Suprapubic skin (tissue), 4 donors: ENCODE measurements at regions not wholly inside any gene's neighbourhood (a gene's known extent, or its start where the extent isn't known, plus 50 kb on each side); places are given as distances from the start of the nearest gene placed in this dataset.
"Not testable (repeated sequence)": the region's sequence is repeated elsewhere in the genome, so short reads cannot be mapped to it uniquely, and the experiment has no call there.

Experiments
- DNase-seq, 2 donors: peaks; one replicate each; pipeline ENCODE4 v3.0.0-alpha.2; 2019; ENCODE audit warnings: low spot score in 2 of 2
- H3K27ac ChIP-seq: fragments of 200-600 bp; sonication (generic); one replicate; pipeline ENCODE4 v1.5.1; 2019
- H3K27me3 ChIP-seq: fragments of 200-600 bp; sonication (generic); one replicate; pipeline ENCODE4 v1.5.1; 2019
- H3K36me3 ChIP-seq: fragments of 200-600 bp; sonication (generic); one replicate; pipeline ENCODE4 v1.5.1; 2019
- H3K4me1 ChIP-seq: fragments of 200-600 bp; sonication (generic); one replicate; pipeline ENCODE4 v1.5.1; 2019
- H3K4me3 ChIP-seq: fragments of 200-600 bp; sonication (generic); one replicate; pipeline ENCODE4 v1.5.1; 2019; ENCODE audit warnings: mild to moderate bottlenecking
- H3K9me3 ChIP-seq: fragments of 200-600 bp; sonication (generic); one replicate; pipeline ENCODE4 v1.5.1; 2019
- EP300 ChIP-seq: sonication (generic); formaldehyde crosslinking; IDR thresholded peaks from one replicate; pipeline ENCODE4 v1.6.1; 2017; ENCODE audit warnings: antibody characterized with exemption
- POLR2A ChIP-seq, 2 donors: fragments of 450-650 bp; IDR thresholded peaks; one replicate each; pipeline ENCODE4 v1.6.1; 2017; ENCODE audit warnings: antibody characterized with exemption in 2 of 2, mild to moderate bottlenecking in 2 of 2, moderate library complexity in 2 of 2
- POLR2AphosphoS5 ChIP-seq, 3 donors: sonication (generic); formaldehyde crosslinking; IDR thresholded peaks; one replicate each; pipeline ENCODE4 v1.6.1; 2017; ENCODE audit warnings: antibody characterized with exemption in 3 of 3
- WGBS: methylation state at CpG from one replicate; pipeline ENCODE4 v1.1.5; 2018; 5-methylcytosine and 5-hydroxymethylcytosine counted together
- TF ChIP-seq, protein P1 (sequence below), 2 donors: fragments of 200-600 bp in 1 of 2; fragments of 450-650 bp in 1 of 2; sonication (generic) in 1 of 2; IDR thresholded peaks; one replicate each; pipeline ENCODE4 v1.5.1; 2016 to 2019; ENCODE audit warnings: antibody characterized with exemption in 2 of 2, mild to moderate bottlenecking in 1 of 2, moderate library complexity in 1 of 2

DNA sequence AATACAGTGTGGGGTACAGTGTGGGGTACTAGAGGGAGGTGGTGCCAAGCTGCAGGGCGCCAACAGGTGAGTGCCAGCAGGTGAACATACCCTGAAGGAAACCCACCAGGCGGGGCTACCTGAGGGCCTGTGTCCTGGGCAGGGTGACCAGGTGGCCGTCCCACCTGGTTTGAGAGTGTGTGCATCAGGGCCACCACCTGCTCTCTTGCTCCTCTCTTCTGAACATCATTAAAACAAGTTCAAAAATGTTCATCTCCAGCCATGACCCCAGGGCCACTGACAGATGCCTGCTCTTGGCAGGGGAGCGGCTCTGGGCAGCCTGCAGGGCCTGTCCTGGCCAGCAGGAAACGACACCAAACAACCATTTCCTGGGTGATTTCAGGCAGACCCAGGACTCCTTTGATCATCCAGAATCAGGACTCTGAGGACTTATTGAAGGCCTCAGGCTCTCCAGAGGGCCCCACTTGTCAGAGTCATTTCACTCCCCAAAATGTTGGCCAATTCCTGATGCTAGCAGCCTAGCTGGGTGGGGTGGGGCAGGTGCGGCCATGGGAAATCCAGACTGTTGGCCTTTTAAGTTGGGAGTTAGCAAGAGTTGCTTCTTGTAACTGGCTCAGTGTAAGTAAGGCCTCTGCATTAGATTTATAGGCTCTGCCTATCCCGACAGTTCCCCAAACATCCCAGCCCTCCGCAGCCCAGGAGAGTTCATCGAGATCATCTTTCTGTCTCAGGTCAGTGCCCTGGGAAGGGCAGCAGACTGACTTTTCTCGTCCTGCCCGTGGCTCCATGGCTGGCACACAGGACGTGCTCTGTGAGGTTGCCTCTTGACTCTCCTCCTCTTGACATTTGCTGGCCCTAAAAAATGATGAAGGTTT lies 111.5 kb upstream of the ZNF236 start:
- 89% methylated on average over 9 of the region's 12 CpGs for WGBS
- Histone ChIP-seq H3K36me3 (no peaks in the 10 kb centered on the region), H3K27me3 (no peaks in the 10 kb centered on the region), H3K4me3 (no peak overlapping the region), H3K27ac (no peak overlapping the region), H3K9me3 (no peaks in the 10 kb centered on the region), H3K4me1 (peaks cover 4% of the 10 kb centered on the region)
- DNase-seq = no peak
- no peak for TF ChIP-seq EP300
- TF ChIP-seq POLR2A (IDR thresholded peaks at IDR 0.05) = no peak
- TF ChIP-seq POLR2AphosphoS5 (IDR thresholded peaks at IDR 0.05) = no peak
- TF ChIP-seq, protein P1, sequence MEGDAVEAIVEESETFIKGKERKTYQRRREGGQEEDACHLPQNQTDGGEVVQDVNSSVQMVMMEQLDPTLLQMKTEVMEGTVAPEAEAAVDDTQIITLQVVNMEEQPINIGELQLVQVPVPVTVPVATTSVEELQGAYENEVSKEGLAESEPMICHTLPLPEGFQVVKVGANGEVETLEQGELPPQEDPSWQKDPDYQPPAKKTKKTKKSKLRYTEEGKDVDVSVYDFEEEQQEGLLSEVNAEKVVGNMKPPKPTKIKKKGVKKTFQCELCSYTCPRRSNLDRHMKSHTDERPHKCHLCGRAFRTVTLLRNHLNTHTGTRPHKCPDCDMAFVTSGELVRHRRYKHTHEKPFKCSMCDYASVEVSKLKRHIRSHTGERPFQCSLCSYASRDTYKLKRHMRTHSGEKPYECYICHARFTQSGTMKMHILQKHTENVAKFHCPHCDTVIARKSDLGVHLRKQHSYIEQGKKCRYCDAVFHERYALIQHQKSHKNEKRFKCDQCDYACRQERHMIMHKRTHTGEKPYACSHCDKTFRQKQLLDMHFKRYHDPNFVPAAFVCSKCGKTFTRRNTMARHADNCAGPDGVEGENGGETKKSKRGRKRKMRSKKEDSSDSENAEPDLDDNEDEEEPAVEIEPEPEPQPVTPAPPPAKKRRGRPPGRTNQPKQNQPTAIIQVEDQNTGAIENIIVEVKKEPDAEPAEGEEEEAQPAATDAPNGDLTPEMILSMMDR (IDR thresholded peaks at IDR 0.05) = no peak

DNA sequence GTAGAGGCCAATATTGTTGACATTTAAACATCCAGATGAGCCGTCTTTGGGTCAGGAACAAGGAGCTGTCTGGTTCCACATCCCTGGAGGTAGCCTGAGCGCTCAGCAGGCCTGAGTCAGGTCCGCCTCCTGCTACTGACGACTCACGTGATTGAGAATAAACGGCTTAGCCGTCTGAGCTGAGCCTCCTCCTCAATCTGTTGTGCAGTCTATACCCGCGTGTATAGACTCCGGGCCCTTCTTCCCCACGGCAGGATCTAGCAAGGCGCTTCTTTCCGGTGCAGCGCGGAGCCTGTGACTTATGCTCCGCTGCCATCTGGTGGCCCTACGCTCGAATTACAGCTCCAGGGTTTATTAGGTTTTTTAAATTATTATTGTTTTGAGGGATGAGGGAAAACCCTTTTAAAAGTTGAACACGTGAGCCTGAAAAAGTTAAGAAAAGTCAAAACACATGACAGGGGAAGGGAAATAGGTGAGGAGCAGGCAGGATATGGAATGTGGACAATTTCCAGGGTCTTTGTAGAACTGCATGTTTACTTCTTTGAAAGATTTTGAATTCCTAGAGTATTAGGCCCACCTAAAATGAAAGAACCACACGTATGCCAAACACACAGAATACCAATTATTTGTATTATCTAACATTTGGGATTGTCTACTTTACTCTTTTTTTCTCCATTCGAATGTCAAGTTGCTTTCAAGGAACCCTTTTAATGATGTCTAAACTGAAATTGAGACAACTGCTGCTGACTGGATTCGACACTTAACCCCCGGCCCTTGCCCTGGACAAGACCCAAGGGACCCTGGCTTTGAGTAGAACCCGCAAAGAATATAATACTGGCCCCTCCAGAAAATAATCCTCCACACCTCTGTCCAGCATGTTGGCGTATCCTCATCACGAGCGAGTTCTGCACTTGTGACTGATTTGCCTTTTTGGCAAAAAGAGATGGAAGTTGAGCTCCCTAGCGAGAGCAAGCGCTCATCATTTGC lies 112.4 kb upstream of the ZNF236 start:
- peaks cover 4% of the 10 kb centered on the region for H3K4me1 ChIP-seq
- no peak overlapping the region for H3K27ac ChIP-seq
- DNase-seq = peak in 1 of 2 donors; percentile 79
- no peaks in the 10 kb centered on the region for H3K27me3 ChIP-seq
- TF ChIP-seq POLR2A (IDR thresholded peaks at IDR 0.05) = no peak
- TF ChIP-seq POLR2AphosphoS5 (IDR thresholded peaks at IDR 0.05) = no peak
- TF ChIP-seq, protein P1 (IDR thresholded peaks at IDR 0.05) = peak; percentile 77 to 85
- no peak for TF ChIP-seq EP300
- H3K4me3 ChIP-seq = no peak overlapping the region
- no peaks in the 10 kb centered on the region for H3K36me3 ChIP-seq
- 39% methylated on average over 22 of the region's 29 CpGs for WGBS
- H3K9me3 ChIP-seq = no peaks in the 10 kb centered on the region

DNA sequence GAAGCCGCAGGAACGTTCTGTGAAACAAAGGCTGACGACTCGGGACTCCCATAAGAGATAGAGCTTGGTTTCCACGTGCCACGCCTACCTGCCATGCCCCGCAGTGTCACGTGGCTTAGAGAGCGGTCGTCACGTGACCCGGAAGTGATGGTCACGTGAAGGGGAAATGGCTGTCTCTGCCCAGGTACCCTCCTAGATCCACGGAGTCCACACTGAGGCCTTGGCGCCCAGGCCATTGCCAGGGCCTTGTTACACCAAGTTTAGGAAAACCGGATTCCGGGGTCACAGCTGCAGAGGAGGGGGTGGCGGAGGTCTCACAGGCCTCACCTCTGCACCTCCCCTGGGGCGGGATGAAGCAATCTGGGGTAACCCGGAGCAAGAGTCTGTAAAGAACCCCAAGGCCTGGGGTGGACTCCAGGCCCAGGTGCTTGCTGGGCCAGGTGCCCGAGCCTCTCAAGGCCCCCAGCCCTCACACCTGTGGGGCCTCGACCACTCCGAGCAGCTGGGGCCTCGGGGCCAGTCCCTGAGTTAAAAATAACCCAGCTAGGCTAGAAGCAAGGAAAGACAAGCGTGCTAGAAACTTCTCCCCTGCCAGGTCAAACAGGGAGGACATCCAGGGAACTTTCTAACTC lies 113.5 kb upstream of the ZNF236 start:
- H3K4me3 ChIP-seq = no peak overlapping the region
- WGBS = 96% methylated on average over 10 of the region's 25 CpGs
- no peak overlapping the region for H3K27ac ChIP-seq
- no peaks in the 10 kb centered on the region for H3K9me3 ChIP-seq
- TF ChIP-seq POLR2A (IDR thresholded peaks at IDR 0.05) = no peak
- no peak for TF ChIP-seq POLR2AphosphoS5 (IDR thresholded peaks at IDR 0.05)
- no peak for TF ChIP-seq EP300
- TF ChIP-seq, protein P1 (IDR thresholded peaks at IDR 0.05) = no peak
- peaks cover 4% of the 10 kb centered on the region for H3K4me1 ChIP-seq
- H3K27me3 ChIP-seq = no peaks in the 10 kb centered on the region
- no peak for DNase-seq
- H3K36me3 ChIP-seq = no peaks in the 10 kb centered on the region

DNA sequence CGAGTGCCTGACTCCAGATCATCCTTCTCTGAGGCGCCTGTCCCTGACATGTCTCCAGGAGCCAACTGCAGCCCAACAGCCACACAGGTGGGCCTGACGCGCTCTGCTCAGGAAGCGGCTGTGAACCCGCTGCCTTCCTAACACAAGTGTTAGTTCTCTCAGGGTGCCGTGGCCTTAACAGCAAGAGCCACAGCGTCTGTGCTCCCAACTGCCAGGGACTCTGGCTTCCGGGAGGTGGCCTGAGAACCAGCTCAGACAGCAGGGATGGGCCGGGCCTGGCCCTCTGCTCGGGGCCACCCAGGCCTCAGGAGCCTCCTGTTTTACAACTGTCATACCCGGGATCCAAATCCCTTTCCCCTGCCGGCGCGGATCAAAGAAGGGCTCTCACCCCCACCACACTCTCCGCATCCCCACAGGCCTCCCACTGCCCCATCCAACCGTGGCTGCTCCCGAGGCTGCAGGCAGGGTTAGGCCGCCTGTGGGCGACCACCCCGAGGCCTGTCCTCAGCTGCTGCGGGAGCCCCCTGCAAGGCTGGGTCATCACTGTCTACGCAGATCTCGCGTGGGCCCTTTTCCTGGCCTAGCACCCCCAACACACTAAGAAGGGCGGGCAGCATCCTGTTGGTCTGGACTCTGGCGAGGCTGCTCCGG lies 114.2 kb upstream of the ZNF236 start:
- no peak for DNase-seq
- H3K27me3 ChIP-seq = no peaks in the 10 kb centered on the region

DNA sequence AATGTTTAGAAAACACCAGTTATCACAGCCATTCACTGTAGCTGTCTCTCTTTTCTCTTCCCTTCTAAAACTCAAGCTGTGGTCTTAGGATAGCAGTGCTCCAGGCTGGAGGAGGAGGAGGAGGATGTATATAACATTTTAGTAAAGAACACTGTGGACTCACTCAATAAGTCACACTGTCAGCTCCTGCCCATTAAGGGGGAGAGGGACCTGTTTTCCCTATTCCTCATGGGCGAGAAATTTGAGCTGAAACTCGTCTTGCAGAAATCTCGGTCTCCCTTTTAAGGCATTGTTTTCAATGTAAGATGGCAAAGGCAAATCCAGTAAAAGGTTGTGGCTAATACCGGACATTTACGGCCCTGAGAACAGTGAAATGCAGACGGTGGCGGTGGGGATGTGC lies 114.8 kb upstream of the ZNF236 start:
- DNase-seq = no peak
- TF ChIP-seq POLR2A (IDR thresholded peaks at IDR 0.05) (no peak), EP300 (no peak), POLR2AphosphoS5 (IDR thresholded peaks at IDR 0.05) (no peak)
- TF ChIP-seq, protein P1 (IDR thresholded peaks at IDR 0.05) = no peak
- peaks cover 4% of the 10 kb centered on the region for H3K4me1 ChIP-seq
- no peaks in the 10 kb centered on the region for H3K9me3 ChIP-seq
- WGBS = 92% methylated on average over 7 of the region's 7 CpGs
- no peak overlapping the region for H3K4me3 ChIP-seq
- no peak overlapping the region for H3K27ac ChIP-seq
- H3K36me3 ChIP-seq = no peaks in the 10 kb centered on the region
- no peaks in the 10 kb centered on the region for H3K27me3 ChIP-seq

More for the DNA sequence above, 114.2 kb upstream of the ZNF236 start:
- no peaks in the 10 kb centered on the region for H3K36me3 ChIP-seq
- H3K27ac ChIP-seq = no peak overlapping the region
- no peak overlapping the region for H3K4me3 ChIP-seq
- no peaks in the 10 kb centered on the region for H3K9me3 ChIP-seq
- 90% methylated on average over 22 of the region's 28 CpGs for WGBS
- no peak for TF ChIP-seq POLR2A (IDR thresholded peaks at IDR 0.05)
- TF ChIP-seq EP300 = no peak
- H3K4me1 ChIP-seq = peaks cover 4% of the 10 kb centered on the region

DNA sequence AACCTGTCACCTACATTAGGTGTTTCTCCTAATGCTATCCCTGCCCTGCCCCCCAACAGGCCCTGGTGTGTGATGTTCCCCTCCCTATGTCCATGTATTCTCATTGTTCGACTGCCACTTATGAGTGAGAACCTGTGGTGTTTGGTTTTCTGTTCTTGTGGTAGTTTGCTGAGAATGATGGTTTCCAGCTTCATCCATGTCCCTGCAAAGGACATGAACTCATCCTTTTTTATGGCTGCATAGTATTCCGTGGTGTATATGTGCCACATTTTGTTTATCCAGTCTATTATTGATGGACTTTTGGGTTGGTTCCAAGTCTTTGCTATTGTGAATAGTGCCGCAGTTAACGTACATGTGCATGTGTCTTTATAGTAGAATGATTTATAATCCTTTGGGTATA lies 117.8 kb upstream of the ZNF236 start:
- not testable (repeated sequence) for H3K4me1 ChIP-seq, H3K9me3 ChIP-seq, H3K27ac ChIP-seq, H3K36me3 ChIP-seq, H3K27me3 ChIP-seq, DNase-seq, H3K4me3 ChIP-seq
- 94% methylated on average over 4 of the region's 4 CpGs for WGBS
